ENCODE measurements at regions not wholly inside any gene's neighbourhood (a gene's known extent, or its start where the extent isn't known, plus 50 kb on each side); places are given as distances from the start of the nearest gene placed in this dataset.

DNA sequence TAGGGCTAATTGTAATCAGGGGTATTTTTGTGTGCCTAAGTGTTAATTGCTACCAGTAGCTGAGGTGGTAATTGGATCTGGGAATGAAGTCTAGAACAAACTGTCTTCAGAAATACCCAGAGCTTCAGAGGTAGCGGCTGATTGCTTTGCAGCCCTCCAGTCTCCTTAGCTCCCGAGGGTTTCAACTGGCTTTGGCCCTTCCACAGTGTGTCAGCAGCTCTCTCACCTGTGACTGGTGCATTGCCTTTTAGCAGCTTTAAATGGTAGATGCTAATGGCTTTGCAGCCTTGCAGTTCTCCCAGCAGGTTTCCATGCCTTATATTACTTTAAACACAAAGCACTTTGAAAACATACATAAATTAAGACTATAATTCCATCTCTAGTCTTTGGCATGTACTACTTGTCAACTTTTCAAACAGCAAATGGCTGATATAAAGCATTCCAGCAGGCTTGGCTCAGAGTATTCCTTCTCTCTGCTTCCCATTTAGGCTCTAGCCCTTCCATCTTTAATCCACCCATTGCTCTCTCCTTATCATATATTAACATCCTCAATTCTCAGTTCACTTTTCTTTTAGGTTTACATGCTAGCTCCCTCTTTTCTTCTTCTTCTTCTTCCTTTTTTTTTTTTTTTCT is 156.4 kb upstream of the GALNT13 start:
- no peak overlapping the region for H3K9ac ChIP-seq (replicated peaks in 1 of 4; ENCODE audit: extremely low read depth in 1 of 4, low read depth in 3 of 4, low read length in 3 of 4)
- ChIA-PET CTCF (ENCODE audit: partially characterized antibody) (interaction anchor here (0.6 to 1.4 kb wide), 4 partner anchors 15 to 789 kb away, joined by 3 read pairs; no protein-coding TSS in a partner anchor), POLR2A (ENCODE audit: partially characterized antibody) (no interaction called here)
- no peak overlapping the region for H2AK5ac ChIP-seq (ENCODE audit: low read depth, low read length)
- H2BK20ac ChIP-seq (ENCODE audit: low read length), result no peak overlapping the region
- H2BK5ac ChIP-seq (ENCODE audit: low read depth, low read length), result no peak overlapping the region
- H3K56ac ChIP-seq (replicated peaks; ENCODE audit: insufficient read length, low read depth, low read length), result no peak overlapping the region
- no peak overlapping the region for H3K4me3 ChIP-seq (ENCODE audit: extremely low read depth in 1 of 4, insufficient read depth in 2 of 4, low read depth in 3 of 4, low read length in 4 of 4)
- H2BK15ac ChIP-seq (ENCODE audit: low read length), result no peak overlapping the region
- no peaks in the 10 kb centered on the region for H3K27me3 ChIP-seq (replicated peaks in 1 of 4; ENCODE audit: control insufficient read depth in 3 of 4, extremely low read depth in 1 of 4, insufficient read depth in 3 of 4, low read length in 3 of 4)
- H4K5ac ChIP-seq (ENCODE audit: insufficient read length, low read depth, low read length), result no peak overlapping the region
- FAIRE-seq (no peak), DNase-seq (ENCODE audit: low read depth in 1 of 2, low spot score in 2 of 2) (no peak)
- 90% methylated on average over 2 of the region's 2 CpGs; no CpG with 5 or more reads in 1 of the 2 experiments for WGBS, 2 experiments (ENCODE audit: extremely low coverage in 1 of 2, insufficient coverage in 1 of 2, insufficient read length in 1 of 2, insufficient replicate concordance in 2 of 2, low coverage in 1 of 2, low lambda C conversion rate in 2 of 2, missing lambda C conversion rate in 1 of 2)
- H3K4me2 ChIP-seq (ENCODE audit: insufficient read depth in 1 of 2, low read depth in 2 of 2, low read length in 2 of 2), result no peak overlapping the region
- H3K23me2 ChIP-seq (ENCODE audit: low read depth, low read length), result no peaks in the 10 kb centered on the region
- no peaks in the 10 kb centered on the region for H3K79me1 ChIP-seq (ENCODE audit: low read depth, low read length)
- H4K8ac ChIP-seq (ENCODE audit: extremely low read depth, insufficient read depth, low read length), result no peak overlapping the region
- H3K4ac ChIP-seq (replicated peaks; ENCODE audit: insufficient read length, low read depth, low read length), result no peak overlapping the region
- no peaks in the 10 kb centered on the region for H3K79me2 ChIP-seq (ENCODE audit: control insufficient read depth in 1 of 2, insufficient read depth in 2 of 2, low read length in 2 of 2)
- H2AFZ ChIP-seq (ENCODE audit: low read length), result peak overlapping the region; percentile 13; the same call in 1 of the 2 replicates
- no peak overlapping the region for H3K27ac ChIP-seq (ENCODE audit: low read depth, low read length)
- no peaks in the 10 kb centered on the region for H3K9me3 ChIP-seq (ENCODE audit: insufficient read depth in 2 of 2, low read depth in 1 of 2, low read length in 1 of 2)
- no peak overlapping the region for H3K18ac ChIP-seq (ENCODE audit: extremely low read depth, low read length)
- no peaks in the 10 kb centered on the region for H4K20me1 ChIP-seq (replicated peaks in 1 of 2; ENCODE audit: control insufficient read depth in 1 of 2, insufficient read depth in 2 of 2, low read length in 2 of 2)
- H3K4me1 ChIP-seq (replicated peaks in 1 of 4; ENCODE audit: control insufficient read depth in 3 of 4, insufficient read depth in 4 of 4, low read length in 3 of 4), result no peaks in the 10 kb centered on the region
- no peaks in the 10 kb centered on the region for H3K36me3 ChIP-seq (ENCODE audit: control insufficient read depth in 2 of 4, insufficient read depth in 4 of 4, low read length in 3 of 4)
- TF ChIP-seq POLR2AphosphoS5 (IDR thresholded peaks at IDR 0.05; ENCODE audit: low read depth, low read length) (no peak), NRF1 (IDR thresholded peaks at IDR 0.05; ENCODE audit: low read depth, low read length) (no peak), TBP (IDR thresholded peaks at IDR 0.05; ENCODE audit: low read depth, low read length) (no peak), CREB1 (IDR thresholded peaks at IDR 0.05) (no peak)
- no peak overlapping the region for H2BK120ac ChIP-seq (replicated peaks; ENCODE audit: low read depth, low read length)
- H2BK12ac ChIP-seq (ENCODE audit: low read depth, low read length), result no peak overlapping the region
- no peak overlapping the region for H4K91ac ChIP-seq (replicated peaks; ENCODE audit: insufficient read length, low read length)
- no peak overlapping the region for H3K14ac ChIP-seq (ENCODE audit: insufficient read length)
- no peak overlapping the region for H3K23ac ChIP-seq (ENCODE audit: insufficient read length)
